Activated T-cell treated with anti-CD3 and anti-CD28 coated beads, Interleukin-2, amount 50 U/mL, for 24 hours (primary cell): ENCODE measurements at regions not wholly inside any gene's neighbourhood (a gene's known extent, or its start where the extent isn't known, plus 50 kb on each side); places are given as distances from the start of the nearest gene placed in this dataset.

Experiments used
- DNase-seq: peaks from one replicate; pipeline ENCODE4 v3.0.0-alpha.2; 2020
- H3K27ac Mint-ChIP-seq: 2 replicates; pipeline ENCODE4 v1.8.0; 2020; ENCODE audit warnings: mild to moderate bottlenecking, mixed read lengths
- H3K27me3 Mint-ChIP-seq: 2 replicates; pipeline ENCODE4 v1.8.0; 2020; ENCODE audit warnings: mixed read lengths
- H3K36me3 Mint-ChIP-seq: 2 replicates; pipeline ENCODE4 v1.8.0; 2020; ENCODE audit warnings: low read depth, mixed read lengths
- H3K4me1 Mint-ChIP-seq: 2 replicates; pipeline ENCODE4 v1.8.0; 2020; ENCODE audit warnings: low read depth, mixed read lengths
- H3K4me3 Mint-ChIP-seq: 2 replicates; pipeline ENCODE4 v1.8.0; 2020; ENCODE audit warnings: mild to moderate bottlenecking, moderate library complexity, mixed read lengths
- H3K9me3 Mint-ChIP-seq: 2 replicates; pipeline ENCODE4 v1.8.0; 2020; ENCODE audit warnings: mixed read lengths

- Mint-ChIP-seq H3K27ac (no peak overlapping the region), H3K4me3 (no peak overlapping the region), H3K4me1 (no peaks in the 10 kb centered on the region), H3K27me3 (peaks cover 20% of the 10 kb centered on the region), H3K36me3 (no peaks in the 10 kb centered on the region), H3K9me3 (peaks cover 9% of the 10 kb centered on the region)
- no peak for DNase-seq
Measured at GRCh38 chr1:229822026-229822425, 196.0 kb downstream of the URB2 start.

- Mint-ChIP-seq H3K9me3 (peaks cover 12% of the 10 kb centered on the region), H3K4me3 (no peak overlapping the region), H3K4me1 (no peaks in the 10 kb centered on the region), H3K27me3 (peaks cover 29% of the 10 kb centered on the region), H3K36me3 (no peaks in the 10 kb centered on the region), H3K27ac (no peak overlapping the region)
- no peak for DNase-seq
Measured at GRCh38 chr1:229825042-229825441, 199.0 kb downstream of the URB2 start.

- Mint-ChIP-seq H3K27me3 (peaks cover 43% of the 10 kb centered on the region), H3K27ac (no peak overlapping the region), H3K4me1 (no peaks in the 10 kb centered on the region), H3K36me3 (no peaks in the 10 kb centered on the region), H3K4me3 (no peak overlapping the region), H3K9me3 (peaks cover 12% of the 10 kb centered on the region)
- DNase-seq = no peak
Measured at GRCh38 chr1:229828461-229828860, 202.4 kb downstream of the URB2 start.

- no peak overlapping the region for H3K4me3 Mint-ChIP-seq
- DNase-seq = no peak
- no peaks in the 10 kb centered on the region for H3K4me1 Mint-ChIP-seq
- H3K36me3 Mint-ChIP-seq = no peaks in the 10 kb centered on the region
- H3K9me3 Mint-ChIP-seq = no peaks in the 10 kb centered on the region
- peaks cover 49% of the 10 kb centered on the region for H3K27me3 Mint-ChIP-seq
- H3K27ac Mint-ChIP-seq = no peak overlapping the region
Measured at GRCh38 chr1:229832695-229833094, 206.6 kb downstream of the URB2 start.

- Mint-ChIP-seq H3K4me1 (no peaks in the 10 kb centered on the region), H3K27me3 (peaks cover 47% of the 10 kb centered on the region), H3K36me3 (no peaks in the 10 kb centered on the region), H3K9me3 (no peaks in the 10 kb centered on the region), H3K27ac (no peak overlapping the region), H3K4me3 (no peak overlapping the region)
- DNase-seq = no peak
Measured at GRCh38 chr1:229834230-229834629, 208.2 kb downstream of the URB2 start.

- Mint-ChIP-seq H3K36me3 (no peaks in the 10 kb centered on the region), H3K4me3 (no peak overlapping the region), H3K4me1 (no peaks in the 10 kb centered on the region), H3K27me3 (peaks cover 49% of the 10 kb centered on the region), H3K27ac (no peak overlapping the region), H3K9me3 (no peaks in the 10 kb centered on the region)
- DNase-seq = no peak
Measured at GRCh38 chr1:229835226-229835625, 209.2 kb downstream of the URB2 start.

GRCh38 chr1:229836324-229836723, 210.3 kb downstream of the URB2 start:
- H3K4me3 Mint-ChIP-seq = no peak overlapping the region
- H3K27me3 Mint-ChIP-seq = peaks cover 45% of the 10 kb centered on the region
- no peak overlapping the region for H3K27ac Mint-ChIP-seq
- DNase-seq = no peak
- H3K9me3 Mint-ChIP-seq = no peaks in the 10 kb centered on the region
- H3K4me1 Mint-ChIP-seq = no peaks in the 10 kb centered on the region
- no peaks in the 10 kb centered on the region for H3K36me3 Mint-ChIP-seq

GRCh38 chr1:229838204-229838603, 212.2 kb downstream of the URB2 start:
- Mint-ChIP-seq H3K27me3 (peaks cover 36% of the 10 kb centered on the region), H3K4me3 (no peak overlapping the region), H3K36me3 (no peaks in the 10 kb centered on the region), H3K4me1 (no peaks in the 10 kb centered on the region), H3K27ac (no peak overlapping the region), H3K9me3 (no peaks in the 10 kb centered on the region)
- DNase-seq = no peak

GRCh38 chr1:229839800-229840199, 213.8 kb downstream of the URB2 start:
- H3K4me3 Mint-ChIP-seq = no peak overlapping the region
- no peaks in the 10 kb centered on the region for H3K4me1 Mint-ChIP-seq
- no peaks in the 10 kb centered on the region for H3K36me3 Mint-ChIP-seq
- DNase-seq = no peak
- no peak overlapping the region for H3K27ac Mint-ChIP-seq
- peaks cover 36% of the 10 kb centered on the region for H3K27me3 Mint-ChIP-seq
- H3K9me3 Mint-ChIP-seq = no peaks in the 10 kb centered on the region

- Mint-ChIP-seq H3K27me3 (peaks cover 24% of the 10 kb centered on the region), H3K4me1 (no peaks in the 10 kb centered on the region), H3K36me3 (no peaks in the 10 kb centered on the region), H3K9me3 (no peaks in the 10 kb centered on the region), H3K27ac (no peak overlapping the region), H3K4me3 (no peak overlapping the region)
- DNase-seq = no peak
Measured at GRCh38 chr1:229841230-229841629, 215.2 kb downstream of the URB2 start.

- Mint-ChIP-seq H3K27ac (no peak overlapping the region), H3K27me3 (peaks cover 26% of the 10 kb centered on the region), H3K36me3 (no peaks in the 10 kb centered on the region), H3K4me1 (no peaks in the 10 kb centered on the region), H3K9me3 (no peaks in the 10 kb centered on the region), H3K4me3 (no peak overlapping the region)
- no peak for DNase-seq
Measured at GRCh38 chr1:229842302-229843255, 216.5 kb downstream of the URB2 start.

GRCh38 chr1:229843627-229844238, 217.7 kb downstream of the URB2 start:
- no peaks in the 10 kb centered on the region for H3K4me1 Mint-ChIP-seq
- H3K36me3 Mint-ChIP-seq = no peaks in the 10 kb centered on the region
- no peak overlapping the region for H3K27ac Mint-ChIP-seq
- peaks cover 27% of the 10 kb centered on the region for H3K27me3 Mint-ChIP-seq
- DNase-seq = no peak
- H3K4me3 Mint-ChIP-seq = no peak overlapping the region
- no peaks in the 10 kb centered on the region for H3K9me3 Mint-ChIP-seq

- Mint-ChIP-seq H3K9me3 (no peaks in the 10 kb centered on the region), H3K4me3 (no peak overlapping the region), H3K4me1 (no peaks in the 10 kb centered on the region), H3K36me3 (no peaks in the 10 kb centered on the region), H3K27ac (no peak overlapping the region), H3K27me3 (peaks cover 21% of the 10 kb centered on the region)
- no peak for DNase-seq
Measured at GRCh38 chr1:229844675-229845074, 218.6 kb downstream of the URB2 start.

GRCh38 chr1:229845410-229846138, 219.5 kb downstream of the URB2 start:
- Mint-ChIP-seq H3K9me3 (no peaks in the 10 kb centered on the region), H3K27ac (no peak overlapping the region), H3K27me3 (peaks cover 17% of the 10 kb centered on the region), H3K4me3 (no peak overlapping the region), H3K4me1 (no peaks in the 10 kb centered on the region), H3K36me3 (no peaks in the 10 kb centered on the region)
- no peak for DNase-seq

GRCh38 chr1:229846351-229846750, 220.3 kb downstream of the URB2 start:
- Mint-ChIP-seq H3K4me1 (no peaks in the 10 kb centered on the region), H3K27me3 (peaks cover 17% of the 10 kb centered on the region), H3K4me3 (no peak overlapping the region), H3K9me3 (no peaks in the 10 kb centered on the region), H3K27ac (no peak overlapping the region), H3K36me3 (no peaks in the 10 kb centered on the region)
- DNase-seq = no peak
